Keratinocyte (primary cell): ENCODE measurements at regions not wholly inside any gene's neighbourhood (a gene's known extent, or its start where the extent isn't known, plus 50 kb on each side); places are given as distances from the start of the nearest gene placed in this dataset.

Experiments
- DNase-seq: peaks from one replicate; pipeline ENCODE4 v3.0.0-alpha.2; 2011; ENCODE audit warnings: low read depth, missing footprints, low spot score
- FAIRE-seq: peaks from 2 replicates; lab custom pipeline; 2011; peaks lifted over from hg19 to GRCh38; lab: Jason Lieb, UNC
- H2AFZ ChIP-seq: 2 replicates; pipeline ENCODE4 v1.6.0; 2012; ENCODE audit warnings: low read length, control low read depth, inconsistent platforms; ENCODE audit not compliant: control insufficient read depth
- H3K27ac ChIP-seq: 2 replicates; pipeline ENCODE4 v1.5.1; 2011; ENCODE audit warnings: low read length; ENCODE audit not compliant: control insufficient read depth, insufficient read depth
- H3K27me3 ChIP-seq: 3 replicates; pipeline ENCODE4 v1.6.0; 2011; ENCODE audit warnings: low read length; ENCODE audit not compliant: control insufficient read depth, insufficient read depth; ENCODE audit errors: extremely low read depth
- H3K36me3 ChIP-seq, 2 experiments: 2 replicates in 1 of 2; 3 replicates in 1 of 2; pipeline ENCODE4 v1.5.1; 2011; ENCODE audit warnings: low read length in 2 of 2, mild to moderate bottlenecking in 1 of 2; ENCODE audit not compliant: control insufficient read depth in 2 of 2, insufficient read depth in 2 of 2; ENCODE audit errors: extremely low read depth in 1 of 2
- H3K4me1 ChIP-seq: 3 replicates; pipeline ENCODE4 v1.5.1; 2011; ENCODE audit warnings: low read length; ENCODE audit not compliant: control insufficient read depth, insufficient read depth; ENCODE audit errors: extremely low read depth
- H3K4me2 ChIP-seq: 3 replicates; pipeline ENCODE4 v1.6.0; 2011; ENCODE audit warnings: low read depth, low read length; ENCODE audit not compliant: control insufficient read depth, insufficient read depth; ENCODE audit errors: extremely low read depth
- H3K4me3 ChIP-seq, 3 experiments: fragments of 200-600 bp in 1 of 3; sonication (generic) in 1 of 3; 2 replicates in 2 of 3; 3 replicates in 1 of 3; pipeline ENCODE4 v1.5.1; 2011 to 2016; ENCODE audit warnings: low read length in 3 of 3, mild to moderate bottlenecking in 3 of 3, control low read depth in 2 of 3, inconsistent platforms in 1 of 3, low read depth in 1 of 3, mixed read lengths in 1 of 3, mixed run types in 1 of 3, moderate library complexity in 1 of 3; ENCODE audit not compliant: control insufficient read depth in 2 of 3, insufficient read depth in 2 of 3; ENCODE audit errors: extremely low read depth in 1 of 3
- H3K79me2 ChIP-seq: 2 replicates; pipeline ENCODE4 v1.6.0; 2012; ENCODE audit warnings: low read length; ENCODE audit not compliant: control insufficient read depth, insufficient read depth
- H3K9ac ChIP-seq: 3 replicates; pipeline ENCODE4 v1.6.0; 2011; ENCODE audit warnings: low read length; ENCODE audit not compliant: control insufficient read depth, insufficient read depth; ENCODE audit errors: extremely low read depth
- H3K9me1 ChIP-seq: 3 replicates; pipeline ENCODE4 v1.6.0; 2011; ENCODE audit warnings: low read length; ENCODE audit not compliant: control insufficient read depth, insufficient read depth; ENCODE audit errors: extremely low read depth
- H3K9me3 ChIP-seq: 2 replicates; pipeline ENCODE4 v1.5.1; 2012; ENCODE audit warnings: low read depth, low read length; ENCODE audit not compliant: control insufficient read depth
- H4K20me1 ChIP-seq: 3 replicates; pipeline ENCODE4 v1.6.0; 2011; ENCODE audit warnings: low read length; ENCODE audit not compliant: control insufficient read depth, insufficient read depth; ENCODE audit errors: extremely low read depth
- EZH2 ChIP-seq: IDR thresholded peaks from one replicate; pipeline ENCODE4 v1.6.1; 2012; ENCODE audit warnings: inconsistent platforms, mild to moderate bottlenecking, low read length, moderate library complexity
- dilution Hi-C: fragments of 300-500 bp; cut with MboI; formaldehyde crosslinking; loops from one replicate; pipeline ENCODE4 v1.7.0; 2020; ENCODE audit warnings: low sequenced_read_pairs; ENCODE audit not compliant: extremely low pct_ligation_motif_present
- TF ChIP-seq, protein P1 (sequence below), 3 experiments: IDR thresholded peaks in 1 of 3; conservative IDR thresholded peaks in 1 of 3; optimal IDR thresholded peaks in 1 of 3; 2 replicates in 2 of 3; 3 replicates in 1 of 3; pipeline versions ENCODE3 to v1.5.1; 2011; ENCODE audit warnings: low read length in 3 of 3, mild to moderate bottlenecking in 3 of 3, moderate library complexity in 2 of 3, control low read depth in 1 of 3, inconsistent platforms in 1 of 3; ENCODE audit not compliant: insufficient read depth in 2 of 3; ENCODE audit errors: extremely low read depth in 1 of 3

- H3K9ac ChIP-seq, result no peak overlapping the region
- TF ChIP-seq EZH2, result no peak
- TF ChIP-seq, protein P1, sequence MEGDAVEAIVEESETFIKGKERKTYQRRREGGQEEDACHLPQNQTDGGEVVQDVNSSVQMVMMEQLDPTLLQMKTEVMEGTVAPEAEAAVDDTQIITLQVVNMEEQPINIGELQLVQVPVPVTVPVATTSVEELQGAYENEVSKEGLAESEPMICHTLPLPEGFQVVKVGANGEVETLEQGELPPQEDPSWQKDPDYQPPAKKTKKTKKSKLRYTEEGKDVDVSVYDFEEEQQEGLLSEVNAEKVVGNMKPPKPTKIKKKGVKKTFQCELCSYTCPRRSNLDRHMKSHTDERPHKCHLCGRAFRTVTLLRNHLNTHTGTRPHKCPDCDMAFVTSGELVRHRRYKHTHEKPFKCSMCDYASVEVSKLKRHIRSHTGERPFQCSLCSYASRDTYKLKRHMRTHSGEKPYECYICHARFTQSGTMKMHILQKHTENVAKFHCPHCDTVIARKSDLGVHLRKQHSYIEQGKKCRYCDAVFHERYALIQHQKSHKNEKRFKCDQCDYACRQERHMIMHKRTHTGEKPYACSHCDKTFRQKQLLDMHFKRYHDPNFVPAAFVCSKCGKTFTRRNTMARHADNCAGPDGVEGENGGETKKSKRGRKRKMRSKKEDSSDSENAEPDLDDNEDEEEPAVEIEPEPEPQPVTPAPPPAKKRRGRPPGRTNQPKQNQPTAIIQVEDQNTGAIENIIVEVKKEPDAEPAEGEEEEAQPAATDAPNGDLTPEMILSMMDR (optimal IDR thresholded peaks at IDR 0.05 in 1 of 3, IDR thresholded peaks at IDR 0.05 in 1 of 3, conservative IDR thresholded peaks at IDR 0.05 in 1 of 3; ENCODE audit: extremely low read depth in 1 of 3, insufficient read depth in 2 of 3, low read length in 3 of 3), result no peak
- FAIRE-seq (no peak), DNase-seq (no peak)
- no peak overlapping the region for H3K4me3 ChIP-seq
- H3K27me3 ChIP-seq, result no peaks in the 10 kb centered on the region
- no peak overlapping the region for H3K27ac ChIP-seq
- no peaks in the 10 kb centered on the region for H3K9me3 ChIP-seq
- H3K79me2 ChIP-seq, result no peaks in the 10 kb centered on the region
- no peaks in the 10 kb centered on the region for H3K9me1 ChIP-seq
- no peaks in the 10 kb centered on the region for H3K4me1 ChIP-seq
- no peak overlapping the region for H2AFZ ChIP-seq
- H3K36me3 ChIP-seq, result no peaks in the 10 kb centered on the region
- no peak overlapping the region for H3K4me2 ChIP-seq
- H4K20me1 ChIP-seq, result no peaks in the 10 kb centered on the region
- dilution Hi-C loops, result no loop called here
Observed at GRCh38 chr5:115396081-115396480, 99.6 kb upstream of the CCDC112 start.

DNA sequence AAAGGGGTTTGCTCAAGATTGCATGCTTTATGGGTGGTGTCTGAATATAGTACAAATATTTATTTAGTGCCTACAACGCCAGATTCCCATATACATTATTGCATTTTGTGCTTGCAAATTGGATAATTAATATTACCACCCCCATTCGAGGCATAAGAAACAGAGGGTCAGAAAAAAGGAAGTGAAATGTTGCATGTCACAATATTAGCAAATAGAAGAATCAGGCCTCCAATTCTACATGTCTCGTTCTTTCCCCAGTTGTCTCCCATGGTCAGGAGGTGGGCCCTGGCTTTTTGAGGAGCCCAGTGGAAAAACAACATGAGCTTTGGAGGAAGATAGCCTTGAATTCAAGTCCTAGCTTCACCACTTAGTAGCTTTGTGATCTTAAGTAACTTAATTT is 98.1 kb upstream of the CCDC112 start:
- no peak overlapping the region for H2AFZ ChIP-seq
- H3K9ac ChIP-seq, result no peak overlapping the region
- TF ChIP-seq EZH2, result no peak
- TF ChIP-seq, protein P1 (optimal IDR thresholded peaks at IDR 0.05 in 1 of 3, IDR thresholded peaks at IDR 0.05 in 1 of 3, conservative IDR thresholded peaks at IDR 0.05 in 1 of 3; ENCODE audit: extremely low read depth in 1 of 3, insufficient read depth in 2 of 3, low read length in 3 of 3), result no peak
- H3K4me1 ChIP-seq, result no peaks in the 10 kb centered on the region
- dilution Hi-C loops, result no loop called here
- no peaks in the 10 kb centered on the region for H3K9me3 ChIP-seq
- no peak for FAIRE-seq
- no peak for DNase-seq
- H4K20me1 ChIP-seq, result no peaks in the 10 kb centered on the region
- no peak overlapping the region for H3K4me3 ChIP-seq
- no peaks in the 10 kb centered on the region for H3K9me1 ChIP-seq
- no peak overlapping the region for H3K4me2 ChIP-seq
- no peaks in the 10 kb centered on the region for H3K79me2 ChIP-seq
- H3K27ac ChIP-seq, result no peak overlapping the region
- H3K36me3 ChIP-seq, result no peaks in the 10 kb centered on the region
- no peaks in the 10 kb centered on the region for H3K27me3 ChIP-seq
